GM12878 (cell line): ENCODE measurements at regions not wholly inside any gene's neighbourhood (a gene's known extent, or its start where the extent isn't known, plus 50 kb on each side); places are given as distances from the start of the nearest gene placed in this dataset.

Source experiments
- ATAC-seq: fragments of 200-7000 bp; cut with Tn5 transposase; 3 replicates; pipeline ENCODE4 v1.9.1; 2020; ENCODE audit warnings: mild to moderate bottlenecking, moderate library complexity
- BruUV-seq: library from RNA; stranded (reverse); fragments of 400-500 nt; replicated peaks from 2 replicates; lab custom pipeline; 2021; lab: Mats Ljungman, UMichigan
- CTCF ChIA-PET: fragments of 300-600 bp; sonication (Branson Sonifier 250); formaldehyde crosslinking; extraction: SDS; loops from one replicate; lab custom pipeline; 2021; ENCODE audit warnings: inconsistent platforms; lab: Yijun Ruan, JAX
- POLR2A ChIA-PET: fragments of 350-600 bp; formaldehyde crosslinking; extraction: SDS; loops from one replicate; lab custom pipeline; 2021; ENCODE audit warnings: inconsistent platforms; lab: Charles Lee
- RAD21 ChIA-PET: fragments of 300-600 bp; sonication (Branson Sonifier 250); formaldehyde crosslinking; loops from one replicate; lab custom pipeline; 2023; ENCODE audit warnings: antibody characterized with exemption; ENCODE audit not compliant: unreplicated experiment; lab: Charles Lee
- SMC1A ChIA-PET: fragments of 300-600 bp; sonication (Branson Sonifier 250); formaldehyde crosslinking; loops from one replicate; lab custom pipeline; 2023; ENCODE audit not compliant: unreplicated experiment, uncharacterized antibody; lab: Charles Lee
- DNase-seq: peaks from one replicate; pipeline ENCODE4 v3.0.0-alpha.2; 2011; ENCODE audit warnings: low read depth, low spot score
- FAIRE-seq: peaks from 3 replicates; lab custom pipeline; 2011; peaks lifted over from hg19 to GRCh38; lab: Jason Lieb, UNC
- H2AFZ ChIP-seq: 2 replicates; pipeline ENCODE4 v1.6.0; 2011; ENCODE audit warnings: low read depth, low read length, control low read depth; ENCODE audit not compliant: control insufficient read depth
- H3K27ac ChIP-seq: 2 replicates; pipeline ENCODE4 v1.5.1; 2011; ENCODE audit warnings: control low read depth; ENCODE audit not compliant: control insufficient read depth, insufficient read depth
- H3K27me3 ChIP-seq, 2 experiments: replicated peaks in 1 of 2; 2 replicates each; pipeline versions ENCODE4 v1.6.0 to v1.6.1; 2011; ENCODE audit warnings: low read length in 1 of 2; ENCODE audit not compliant: control insufficient read depth in 2 of 2, insufficient read depth in 2 of 2
- H3K36me3 ChIP-seq, 2 experiments: 2 replicates each; pipeline ENCODE4 v1.5.1; 2011; ENCODE audit warnings: low read length in 1 of 2; ENCODE audit not compliant: control insufficient read depth in 2 of 2, insufficient read depth in 2 of 2
- H3K4me1 ChIP-seq: 2 replicates; pipeline ENCODE4 v1.6.1; 2011; ENCODE audit warnings: mild to moderate bottlenecking, low read length, moderate library complexity, mixed read lengths; ENCODE audit not compliant: control insufficient read depth, insufficient read depth
- H3K4me2 ChIP-seq: 2 replicates; pipeline ENCODE4 v1.6.0; 2011; ENCODE audit warnings: control low read depth; ENCODE audit not compliant: control insufficient read depth, insufficient read depth
- H3K4me3 ChIP-seq: fragments of 200-600 bp; sonication (generic); 2 replicates; pipeline ENCODE4 v1.5.1; 2016
- H3K79me2 ChIP-seq: 2 replicates; pipeline ENCODE4 v1.6.0; 2011; ENCODE audit warnings: low read length; ENCODE audit not compliant: control insufficient read depth, insufficient read depth
- H3K9ac ChIP-seq: 2 replicates; pipeline ENCODE4 v1.8.0; 2011; ENCODE audit warnings: low read length, control low read depth, mixed read lengths; ENCODE audit not compliant: control insufficient read depth, insufficient read depth
- H3K9me3 ChIP-seq: replicated peaks from 3 replicates; pipeline ENCODE4 v1.5.1; 2011; ENCODE audit warnings: mild to moderate bottlenecking, low read length; ENCODE audit not compliant: control insufficient read depth, insufficient read depth
- H4K20me1 ChIP-seq: 2 replicates; pipeline ENCODE4 v1.6.0; 2011; ENCODE audit not compliant: control insufficient read depth, insufficient read depth
- BRCA1 ChIP-seq: IDR thresholded peaks from 2 replicates; pipeline ENCODE4 v1.6.1; 2011; ENCODE audit warnings: low read depth, low read length, improper control_type of control experiment
- CHD2 ChIP-seq: IDR thresholded peaks from 2 replicates; pipeline ENCODE4 v1.6.1; 2011; ENCODE audit warnings: low read depth, low read length, improper control_type of control experiment, borderline replicate concordance
- E4F1 ChIP-seq: fragments of 450-650 bp; IDR thresholded peaks from 2 replicates; pipeline ENCODE4 v1.6.1; 2018; ENCODE audit warnings: borderline replicate concordance, mild to moderate bottlenecking; ENCODE audit not compliant: partially characterized antibody
- EED ChIP-seq: sonication (generic); IDR thresholded peaks from 2 replicates; pipeline ENCODE4 v1.6.1; 2016; ENCODE audit warnings: antibody characterized with exemption, low read depth
- EZH2 ChIP-seq: IDR thresholded peaks from 2 replicates; pipeline ENCODE4 v1.6.1; 2012; ENCODE audit warnings: low read depth, mild to moderate bottlenecking, control low read depth, inconsistent platforms, low read length, borderline replicate concordance; ENCODE audit not compliant: control insufficient read depth
- IRF4 ChIP-seq: IDR thresholded peaks from 2 replicates; pipeline ENCODE4 v1.6.1; 2011; ENCODE audit warnings: low read depth, low read length
- POLR2A ChIP-seq: IDR thresholded peaks from 2 replicates; pipeline ENCODE4 v1.6.1; 2011; ENCODE audit warnings: low read depth, mild to moderate bottlenecking, low read length
- TAF1 ChIP-seq: IDR thresholded peaks from 2 replicates; pipeline ENCODE4 v1.6.1; 2011; ENCODE audit warnings: mild to moderate bottlenecking, low read depth, low read length, borderline replicate concordance
- ZZZ3 ChIP-seq: IDR thresholded peaks from 2 replicates; pipeline ENCODE4 v1.6.1; 2011; ENCODE audit warnings: low read depth; ENCODE audit not compliant: control insufficient read depth, insufficient read length
- WGBS: methylation state at CpG from one replicate; pipeline ENCODE4 v1.1.6; 2016; ENCODE audit warnings: low lambda C conversion rate; ENCODE audit not compliant: insufficient replicate concordance, insufficient coverage; ENCODE audit errors: missing lambda C conversion rate; 5-methylcytosine and 5-hydroxymethylcytosine counted together
- in situ Hi-C: fragments of 300-500 bp; cut with MboI; formaldehyde crosslinking; loops from 9 replicates; pipeline ENCODE4 v1.14.3; 2018; ENCODE audit warnings: mixed read lengths
- intact Hi-C: fragments of 100-400 bp; cut with micrococcal nuclease; formaldehyde crosslinking; loops from one replicate; pipeline ENCODE4 v1.14.2; 2022; ENCODE audit not compliant: unreplicated experiment
- TF ChIP-seq, protein P1 (sequence below): fragments of 450-650 bp; IDR thresholded peaks from 2 replicates; pipeline ENCODE4 v1.6.1; 2017; ENCODE audit warnings: mild to moderate bottlenecking
- TF ChIP-seq, protein P2 (sequence below), 3 experiments: IDR thresholded peaks in 2 of 3; conservative IDR thresholded peaks in 1 of 3; 2 replicates each; pipeline ENCODE4 v1.5.1; 2011; ENCODE audit warnings: low read depth in 3 of 3, low read length in 3 of 3, mild to moderate bottlenecking in 3 of 3, control low read depth in 2 of 3, moderate library complexity in 2 of 3, inconsistent platforms in 1 of 3, mixed read lengths in 1 of 3; ENCODE audit not compliant: control insufficient read depth in 2 of 3, insufficient read depth in 1 of 3; ENCODE audit errors: extremely low read depth in 1 of 3
- TF ChIP-seq, protein P3 (sequence below): fragments of 450-650 bp; IDR thresholded peaks from 2 replicates; pipeline ENCODE4 v1.6.1; 2017; ENCODE audit warnings: low read depth, mild to moderate bottlenecking, moderate library complexity
- TF ChIP-seq, protein P4 (sequence below): fragments of 450-650 bp; formaldehyde crosslinking; IDR thresholded peaks from 2 replicates; pipeline ENCODE4 v1.4.0; 2020; ENCODE audit warnings: mild to moderate bottlenecking, moderate library complexity

DNA sequence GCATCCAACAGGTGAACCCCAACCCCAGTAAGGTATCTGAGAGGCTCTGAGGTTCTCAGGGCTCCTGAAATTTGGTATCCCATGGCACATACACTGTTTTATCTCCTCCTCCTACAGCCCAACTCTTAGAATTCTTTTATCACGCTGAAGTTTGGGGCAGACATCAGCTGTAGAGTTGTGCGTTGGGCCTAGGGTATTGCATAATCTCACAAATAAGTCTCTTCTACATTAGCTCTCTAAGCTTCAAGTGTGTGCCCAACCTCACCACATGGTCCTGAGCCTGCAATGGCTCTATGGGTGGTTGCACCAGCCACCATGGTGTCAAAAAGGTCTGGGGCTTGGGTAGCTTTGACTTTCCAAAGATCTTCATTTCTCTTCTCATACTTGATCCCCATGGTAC is 603.0 kb downstream of the BUD13 start:
- CTCF ChIA-PET, result no interaction called here
- H3K9ac ChIP-seq, result no peak overlapping the region
- in situ Hi-C loops, result no loop called here
- ATAC-seq, result no peak
- H3K4me3 ChIP-seq, result no peak overlapping the region
- H3K79me2 ChIP-seq, result no peaks in the 10 kb centered on the region
- H2AFZ ChIP-seq, result no peak overlapping the region
- RAD21 ChIA-PET, result no interaction called here
- no peaks in the 10 kb centered on the region for H3K27me3 ChIP-seq
- H3K9me3 ChIP-seq, result no peaks in the 10 kb centered on the region
- no peak for FAIRE-seq
- H3K36me3 ChIP-seq, result no peaks in the 10 kb centered on the region
- H4K20me1 ChIP-seq, result no peaks in the 10 kb centered on the region
- H3K27ac ChIP-seq, result no peak overlapping the region
- intact Hi-C loops, result no loop called here
- SMC1A ChIA-PET, result interaction anchor here (1.0 kb wide), 1 partner anchor 23 kb away, joined by 3 read pairs; no protein-coding TSS in a partner anchor
- 10% methylated on average over 2 of the region's 2 CpGs for WGBS
- no peak overlapping the region for H3K4me2 ChIP-seq
- no TSS peak for BruUV-seq
- no peak for DNase-seq
- POLR2A ChIA-PET, result no interaction called here
- H3K4me1 ChIP-seq, result no peaks in the 10 kb centered on the region
- TF ChIP-seq ZZZ3, result no peak
- no peak for TF ChIP-seq IRF4
- TF ChIP-seq, protein P1, sequence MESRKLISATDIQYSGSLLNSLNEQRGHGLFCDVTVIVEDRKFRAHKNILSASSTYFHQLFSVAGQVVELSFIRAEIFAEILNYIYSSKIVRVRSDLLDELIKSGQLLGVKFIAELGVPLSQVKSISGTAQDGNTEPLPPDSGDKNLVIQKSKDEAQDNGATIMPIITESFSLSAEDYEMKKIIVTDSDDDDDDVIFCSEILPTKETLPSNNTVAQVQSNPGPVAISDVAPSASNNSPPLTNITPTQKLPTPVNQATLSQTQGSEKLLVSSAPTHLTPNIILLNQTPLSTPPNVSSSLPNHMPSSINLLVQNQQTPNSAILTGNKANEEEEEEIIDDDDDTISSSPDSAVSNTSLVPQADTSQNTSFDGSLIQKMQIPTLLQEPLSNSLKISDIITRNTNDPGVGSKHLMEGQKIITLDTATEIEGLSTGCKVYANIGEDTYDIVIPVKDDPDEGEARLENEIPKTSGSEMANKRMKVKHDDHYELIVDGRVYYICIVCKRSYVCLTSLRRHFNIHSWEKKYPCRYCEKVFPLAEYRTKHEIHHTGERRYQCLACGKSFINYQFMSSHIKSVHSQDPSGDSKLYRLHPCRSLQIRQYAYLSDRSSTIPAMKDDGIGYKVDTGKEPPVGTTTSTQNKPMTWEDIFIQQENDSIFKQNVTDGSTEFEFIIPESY, result no peak
- no peak for TF ChIP-seq POLR2A
- TF ChIP-seq, protein P2, sequence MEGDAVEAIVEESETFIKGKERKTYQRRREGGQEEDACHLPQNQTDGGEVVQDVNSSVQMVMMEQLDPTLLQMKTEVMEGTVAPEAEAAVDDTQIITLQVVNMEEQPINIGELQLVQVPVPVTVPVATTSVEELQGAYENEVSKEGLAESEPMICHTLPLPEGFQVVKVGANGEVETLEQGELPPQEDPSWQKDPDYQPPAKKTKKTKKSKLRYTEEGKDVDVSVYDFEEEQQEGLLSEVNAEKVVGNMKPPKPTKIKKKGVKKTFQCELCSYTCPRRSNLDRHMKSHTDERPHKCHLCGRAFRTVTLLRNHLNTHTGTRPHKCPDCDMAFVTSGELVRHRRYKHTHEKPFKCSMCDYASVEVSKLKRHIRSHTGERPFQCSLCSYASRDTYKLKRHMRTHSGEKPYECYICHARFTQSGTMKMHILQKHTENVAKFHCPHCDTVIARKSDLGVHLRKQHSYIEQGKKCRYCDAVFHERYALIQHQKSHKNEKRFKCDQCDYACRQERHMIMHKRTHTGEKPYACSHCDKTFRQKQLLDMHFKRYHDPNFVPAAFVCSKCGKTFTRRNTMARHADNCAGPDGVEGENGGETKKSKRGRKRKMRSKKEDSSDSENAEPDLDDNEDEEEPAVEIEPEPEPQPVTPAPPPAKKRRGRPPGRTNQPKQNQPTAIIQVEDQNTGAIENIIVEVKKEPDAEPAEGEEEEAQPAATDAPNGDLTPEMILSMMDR (IDR thresholded peaks at IDR 0.05 in 2 of 3, conservative IDR thresholded peaks at IDR 0.05 in 1 of 3; ENCODE audit: control insufficient read depth in 2 of 3, extremely low read depth in 1 of 3, insufficient read depth in 1 of 3, low read depth in 3 of 3, low read length in 3 of 3), result no peak
- TF ChIP-seq CHD2, result no peak
- TF ChIP-seq TAF1, result no peak
- TF ChIP-seq BRCA1, result no peak
- TF ChIP-seq, protein P3, sequence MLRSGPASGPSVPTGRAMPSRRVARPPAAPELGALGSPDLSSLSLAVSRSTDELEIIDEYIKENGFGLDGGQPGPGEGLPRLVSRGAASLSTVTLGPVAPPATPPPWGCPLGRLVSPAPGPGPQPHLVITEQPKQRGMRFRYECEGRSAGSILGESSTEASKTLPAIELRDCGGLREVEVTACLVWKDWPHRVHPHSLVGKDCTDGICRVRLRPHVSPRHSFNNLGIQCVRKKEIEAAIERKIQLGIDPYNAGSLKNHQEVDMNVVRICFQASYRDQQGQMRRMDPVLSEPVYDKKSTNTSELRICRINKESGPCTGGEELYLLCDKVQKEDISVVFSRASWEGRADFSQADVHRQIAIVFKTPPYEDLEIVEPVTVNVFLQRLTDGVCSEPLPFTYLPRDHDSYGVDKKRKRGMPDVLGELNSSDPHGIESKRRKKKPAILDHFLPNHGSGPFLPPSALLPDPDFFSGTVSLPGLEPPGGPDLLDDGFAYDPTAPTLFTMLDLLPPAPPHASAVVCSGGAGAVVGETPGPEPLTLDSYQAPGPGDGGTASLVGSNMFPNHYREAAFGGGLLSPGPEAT, result no peak
- no peak for TF ChIP-seq EED
- TF ChIP-seq E4F1, result no peak
- TF ChIP-seq EZH2, result no peak
- TF ChIP-seq, protein P4, sequence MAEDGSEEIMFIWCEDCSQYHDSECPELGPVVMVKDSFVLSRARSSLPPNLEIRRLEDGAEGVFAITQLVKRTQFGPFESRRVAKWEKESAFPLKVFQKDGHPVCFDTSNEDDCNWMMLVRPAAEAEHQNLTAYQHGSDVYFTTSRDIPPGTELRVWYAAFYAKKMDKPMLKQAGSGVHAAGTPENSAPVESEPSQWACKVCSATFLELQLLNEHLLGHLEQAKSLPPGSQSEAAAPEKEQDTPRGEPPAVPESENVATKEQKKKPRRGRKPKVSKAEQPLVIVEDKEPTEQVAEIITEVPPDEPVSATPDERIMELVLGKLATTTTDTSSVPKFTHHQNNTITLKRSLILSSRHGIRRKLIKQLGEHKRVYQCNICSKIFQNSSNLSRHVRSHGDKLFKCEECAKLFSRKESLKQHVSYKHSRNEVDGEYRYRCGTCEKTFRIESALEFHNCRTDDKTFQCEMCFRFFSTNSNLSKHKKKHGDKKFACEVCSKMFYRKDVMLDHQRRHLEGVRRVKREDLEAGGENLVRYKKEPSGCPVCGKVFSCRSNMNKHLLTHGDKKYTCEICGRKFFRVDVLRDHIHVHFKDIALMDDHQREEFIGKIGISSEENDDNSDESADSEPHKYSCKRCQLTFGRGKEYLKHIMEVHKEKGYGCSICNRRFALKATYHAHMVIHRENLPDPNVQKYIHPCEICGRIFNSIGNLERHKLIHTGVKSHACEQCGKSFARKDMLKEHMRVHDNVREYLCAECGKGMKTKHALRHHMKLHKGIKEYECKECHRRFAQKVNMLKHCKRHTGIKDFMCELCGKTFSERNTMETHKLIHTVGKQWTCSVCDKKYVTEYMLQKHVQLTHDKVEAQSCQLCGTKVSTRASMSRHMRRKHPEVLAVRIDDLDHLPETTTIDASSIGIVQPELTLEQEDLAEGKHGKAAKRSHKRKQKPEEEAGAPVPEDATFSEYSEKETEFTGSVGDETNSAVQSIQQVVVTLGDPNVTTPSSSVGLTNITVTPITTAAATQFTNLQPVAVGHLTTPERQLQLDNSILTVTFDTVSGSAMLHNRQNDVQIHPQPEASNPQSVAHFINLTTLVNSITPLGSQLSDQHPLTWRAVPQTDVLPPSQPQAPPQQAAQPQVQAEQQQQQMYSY, result no peak
